GM23338 (cell line): ENCODE measurements at regions not wholly inside any gene's neighbourhood (a gene's known extent, or its start where the extent isn't known, plus 50 kb on each side); places are given as distances from the start of the nearest gene placed in this dataset.
A peak's percentile ranks its signal among the peaks of the same experiment; 100 is the strongest.

Experiments
- CTCF ChIP-seq, 2 experiments: fragments of 200-600 bp in 1 of 2; sonication (generic) in 1 of 2; conservative IDR thresholded peaks; 2 replicates each; pipeline versions ENCODE4 v1.5.1 to v1.6.1; 2016 to 2017; ENCODE audit warnings: antibody characterized with exemption in 2 of 2, low read depth in 2 of 2, mild to moderate bottlenecking in 2 of 2, moderate library complexity in 1 of 2
- EZH2 ChIP-seq: fragments of 200-600 bp; sonication (generic); IDR thresholded peaks from one replicate; pipeline ENCODE4 v1.8.0; 2017; ENCODE audit warnings: antibody characterized with exemption, mild to moderate bottlenecking, low read depth; ENCODE audit not compliant: unreplicated experiment

- TF ChIP-seq EZH2 (no peak), CTCF (conservative IDR thresholded peaks at IDR 0.05; ENCODE audit: low read depth in 2 of 2) (peak; percentile 54 to 55)
These were observed 293.5 kb upstream of the FERMT1 start for GRCh38 chr20:6416371-6416770.
